RWPE2 (cell line): ENCODE measurements at regions not wholly inside any gene's neighbourhood (a gene's known extent, or its start where the extent isn't known, plus 50 kb on each side); places are given as distances from the start of the nearest gene placed in this dataset.

ENCODE experiments used
- ATAC-seq: fragments of 200-7000 bp; cut with Tn5 transposase; 3 replicates; pipeline ENCODE4 v1.9.1; 2021; ENCODE audit warnings: low read depth
- DNase-seq: peaks from one replicate; pipeline ENCODE4 v3.0.0-alpha.2; 2020; ENCODE audit warnings: low spot score
- H3K27ac ChIP-seq: fragments of 450-650 bp; 2 replicates; pipeline ENCODE4 v1.5.1; 2017; ENCODE audit warnings: mild to moderate bottlenecking; ENCODE audit not compliant: poor library complexity, severe bottlenecking
- H3K27me3 ChIP-seq: fragments of 250-450 bp; sonication (Bioruptor Pico); 2 replicates; pipeline ENCODE4 v1.5.1; 2021; ENCODE audit warnings: mild to moderate bottlenecking, moderate library complexity; ENCODE audit not compliant: insufficient read depth, poor library complexity, severe bottlenecking
- H3K36me3 ChIP-seq: fragments of 250-450 bp; sonication (Bioruptor Pico); 2 replicates; pipeline ENCODE4 v1.5.1; 2020; ENCODE audit warnings: low read depth, mild to moderate bottlenecking, moderate library complexity
- H3K4me1 ChIP-seq: fragments of 250-450 bp; sonication (Bioruptor Pico); 2 replicates; pipeline ENCODE4 v1.5.1; 2021; ENCODE audit warnings: mild to moderate bottlenecking, moderate library complexity; ENCODE audit not compliant: insufficient read depth, poor library complexity, severe bottlenecking
- H3K4me3 ChIP-seq: fragments of 250-450 bp; sonication (Bioruptor Pico); 2 replicates; pipeline ENCODE4 v1.5.1; 2021; ENCODE audit warnings: mild to moderate bottlenecking, moderate library complexity; ENCODE audit not compliant: severe bottlenecking
- H3K9me3 ChIP-seq: fragments of 250-450 bp; sonication (Bioruptor Pico); 2 replicates; pipeline ENCODE4 v1.5.1; 2021; ENCODE audit warnings: mild to moderate bottlenecking, moderate library complexity; ENCODE audit not compliant: severe bottlenecking
- CTCF ChIP-seq: fragments of 450-650 bp; IDR thresholded peaks from one replicate; pipeline ENCODE4 v1.5.1; 2017; ENCODE audit warnings: mild to moderate bottlenecking, moderate library complexity; ENCODE audit not compliant: poor library complexity, severe bottlenecking

GRCh38 chr5:39775797-39776365, 351.1 kb upstream of the DAB2 start:
- Histone ChIP-seq H3K27me3 (no peaks in the 10 kb centered on the region), H3K27ac (no peak overlapping the region)
- peak; percentile 22; the same call in 2 of the 3 replicates for ATAC-seq

GRCh38 chr5:39775086-39775796, 350.5 kb upstream of the DAB2 start:
- Histone ChIP-seq H3K9me3 (no peaks in the 10 kb centered on the region), H3K27me3 (no peaks in the 10 kb centered on the region), H3K4me3 (no peak overlapping the region), H3K36me3 (no peaks in the 10 kb centered on the region), H3K4me1 (peaks cover 12% of the 10 kb centered on the region), H3K27ac (no peak overlapping the region)
- TF ChIP-seq CTCF = no peak
- ATAC-seq = peak; percentile 98
- no peak for DNase-seq

More at GRCh38 chr5:39775797-39776365, 351.1 kb upstream of the DAB2 start:
- Histone ChIP-seq H3K36me3 (no peaks in the 10 kb centered on the region), H3K4me3 (no peak overlapping the region), H3K4me1 (peaks cover 12% of the 10 kb centered on the region), H3K9me3 (no peaks in the 10 kb centered on the region)
- DNase-seq = no peak
- TF ChIP-seq CTCF = no peak

- ATAC-seq (no peak), DNase-seq (no peak)
- no peak overlapping the region for H3K27ac ChIP-seq
- no peaks in the 10 kb centered on the region for H3K36me3 ChIP-seq
- no peaks in the 10 kb centered on the region for H3K27me3 ChIP-seq
- peaks cover 12% of the 10 kb centered on the region for H3K4me1 ChIP-seq
- no peak overlapping the region for H3K4me3 ChIP-seq
- no peaks in the 10 kb centered on the region for H3K9me3 ChIP-seq
- TF ChIP-seq CTCF = no peak
Observed at GRCh38 chr5:39774605-39775004, 349.8 kb upstream of the DAB2 start.

DNA sequence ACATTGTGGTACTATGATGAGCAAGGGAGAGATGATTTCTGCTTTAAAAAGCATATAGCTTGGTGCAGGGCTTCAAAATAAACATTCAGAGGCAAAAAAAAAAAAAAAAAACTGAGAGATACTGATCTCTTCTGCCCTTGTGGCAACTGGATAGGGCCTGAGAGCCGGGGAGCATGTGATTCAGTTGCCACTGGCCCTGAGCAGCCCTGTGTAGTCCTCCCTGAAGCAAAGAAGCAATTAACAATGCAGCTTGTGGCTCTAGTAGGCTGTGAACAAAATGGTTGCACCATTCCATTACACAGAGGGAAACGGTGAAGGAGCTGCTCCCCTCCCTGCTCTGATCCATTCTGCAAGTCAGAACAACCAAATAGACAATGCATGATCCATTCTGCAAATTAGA, 347.5 kb upstream of the DAB2 start:
- Histone ChIP-seq H3K4me3 (no peak overlapping the region), H3K36me3 (no peaks in the 10 kb centered on the region), H3K4me1 (peaks cover 12% of the 10 kb centered on the region), H3K27me3 (no peaks in the 10 kb centered on the region), H3K27ac (no peak overlapping the region), H3K9me3 (no peaks in the 10 kb centered on the region)
- no peak for ATAC-seq
- TF ChIP-seq CTCF = no peak
- DNase-seq = no peak

GRCh38 chr5:39767916-39768315, 343.1 kb upstream of the DAB2 start:
- Histone ChIP-seq H3K27me3 (no peaks in the 10 kb centered on the region), H3K9me3 (no peaks in the 10 kb centered on the region), H3K27ac (no peak overlapping the region), H3K4me3 (no peak overlapping the region), H3K4me1 (no peaks in the 10 kb centered on the region), H3K36me3 (no peaks in the 10 kb centered on the region)
- DNase-seq = no peak
- TF ChIP-seq CTCF = no peak
- ATAC-seq = no peak
